ENCODE measurements at regions not wholly inside any gene's neighbourhood (a gene's known extent, or its start where the extent isn't known, plus 50 kb on each side); places are given as distances from the start of the nearest gene placed in this dataset.
A peak's percentile ranks its signal among the peaks of the same experiment; 100 is the strongest.

GRCh38 chr5:36739751-36740221, 133.4 kb downstream of the SLC1A3 start:
- H2AFZ ChIP-seq (ENCODE audit: low read length): peak overlapping the region; percentile 84
- H3K9me2 ChIP-seq (ENCODE audit: low read depth, low read length): no peaks in the 10 kb centered on the region
- H3K79me2 ChIP-seq (ENCODE audit: insufficient read depth, low read length): no peaks in the 10 kb centered on the region
- H3K27ac ChIP-seq (ENCODE audit: low read depth, low read length, poor library complexity, severe bottlenecking): no peak overlapping the region
- no peak overlapping the region for H3K9ac ChIP-seq (ENCODE audit: low read length)
- H3K9me3 ChIP-seq (ENCODE audit: low read length): no peaks in the 10 kb centered on the region
- H3K36me3 ChIP-seq (ENCODE audit: insufficient read depth, low read length): no peaks in the 10 kb centered on the region
- peaks cover 24% of the 10 kb centered on the region for H3K4me1 ChIP-seq (ENCODE audit: insufficient read depth, low read length, severe bottlenecking)
- no peaks in the 10 kb centered on the region for H4K20me1 ChIP-seq (ENCODE audit: insufficient read depth, low read length)
- H3K27me3 ChIP-seq (ENCODE audit: insufficient read depth, low read length): no peaks in the 10 kb centered on the region
- no peaks in the 10 kb centered on the region for H3F3A ChIP-seq (ENCODE audit: insufficient read depth, low read length)
- peak; percentile 93 for TF ChIP-seq CTCF (IDR thresholded peaks at IDR 0.05; ENCODE audit: low read length)
- TF ChIP-seq EZH2 (IDR thresholded peaks at IDR 0.05; ENCODE audit: borderline replicate concordance, low read length): no peak
- peak overlapping the region; percentile 3; the same call in 1 of the 2 replicates for H3K4me2 ChIP-seq (ENCODE audit: low read length)
- H3K4me3 ChIP-seq (ENCODE audit: low read depth, low read length, poor library complexity, severe bottlenecking): no peak overlapping the region

GRCh38 chr5:36740259-36740898, 134.0 kb downstream of the SLC1A3 start:
- no peaks in the 10 kb centered on the region for H4K20me1 ChIP-seq (ENCODE audit: insufficient read depth, low read length)
- no peaks in the 10 kb centered on the region for H3K27me3 ChIP-seq (ENCODE audit: insufficient read depth, low read length)
- no peak overlapping the region for H3K27ac ChIP-seq (ENCODE audit: low read depth, low read length, poor library complexity, severe bottlenecking)
- H3F3A ChIP-seq (ENCODE audit: insufficient read depth, low read length): no peaks in the 10 kb centered on the region
- peaks cover 30% of the 10 kb centered on the region for H3K4me1 ChIP-seq (ENCODE audit: insufficient read depth, low read length, severe bottlenecking)
- H3K9ac ChIP-seq (ENCODE audit: low read length): no peak overlapping the region
- no peak overlapping the region for H3K4me3 ChIP-seq (ENCODE audit: low read depth, low read length, poor library complexity, severe bottlenecking)
- H2AFZ ChIP-seq (ENCODE audit: low read length): peak overlapping the region; percentile 84
- TF ChIP-seq EZH2 (IDR thresholded peaks at IDR 0.05; ENCODE audit: borderline replicate concordance, low read length): no peak
- TF ChIP-seq CTCF (IDR thresholded peaks at IDR 0.05; ENCODE audit: low read length): no peak
- no peaks in the 10 kb centered on the region for H3K9me2 ChIP-seq (ENCODE audit: low read depth, low read length)
- H3K9me3 ChIP-seq (ENCODE audit: low read length): no peaks in the 10 kb centered on the region
- no peak overlapping the region for H3K4me2 ChIP-seq (ENCODE audit: low read length)
- H3K79me2 ChIP-seq (ENCODE audit: insufficient read depth, low read length): no peaks in the 10 kb centered on the region
- no peaks in the 10 kb centered on the region for H3K36me3 ChIP-seq (ENCODE audit: insufficient read depth, low read length)

- Histone ChIP-seq H3K36me3 (ENCODE audit: insufficient read depth, low read length) (no peaks in the 10 kb centered on the region), H3K9me2 (ENCODE audit: low read depth, low read length) (no peaks in the 10 kb centered on the region), H2AFZ (ENCODE audit: low read length) (no peak overlapping the region), H3K4me2 (ENCODE audit: low read length) (no peak overlapping the region), H4K20me1 (ENCODE audit: insufficient read depth, low read length) (no peaks in the 10 kb centered on the region), H3K9me3 (ENCODE audit: low read length) (no peaks in the 10 kb centered on the region), H3K27ac (ENCODE audit: low read depth, low read length, poor library complexity, severe bottlenecking) (no peak overlapping the region), H3F3A (ENCODE audit: insufficient read depth, low read length) (no peaks in the 10 kb centered on the region), H3K9ac (ENCODE audit: low read length) (no peak overlapping the region), H3K79me2 (ENCODE audit: insufficient read depth, low read length) (no peaks in the 10 kb centered on the region), H3K4me3 (ENCODE audit: low read depth, low read length, poor library complexity, severe bottlenecking) (no peak overlapping the region), H3K27me3 (ENCODE audit: insufficient read depth, low read length) (no peaks in the 10 kb centered on the region), H3K4me1 (ENCODE audit: insufficient read depth, low read length, severe bottlenecking) (peaks cover 36% of the 10 kb centered on the region)
- no peak for TF ChIP-seq CTCF (IDR thresholded peaks at IDR 0.05; ENCODE audit: low read length)
- TF ChIP-seq EZH2 (IDR thresholded peaks at IDR 0.05; ENCODE audit: borderline replicate concordance, low read length): no peak
These were observed 134.7 kb downstream of the SLC1A3 start for GRCh38 chr5:36741128-36741527.
